ENCODE measurements at regions not wholly inside any gene's neighbourhood (a gene's known extent, or its start where the extent isn't known, plus 50 kb on each side); places are given as distances from the start of the nearest gene placed in this dataset.

DNA sequence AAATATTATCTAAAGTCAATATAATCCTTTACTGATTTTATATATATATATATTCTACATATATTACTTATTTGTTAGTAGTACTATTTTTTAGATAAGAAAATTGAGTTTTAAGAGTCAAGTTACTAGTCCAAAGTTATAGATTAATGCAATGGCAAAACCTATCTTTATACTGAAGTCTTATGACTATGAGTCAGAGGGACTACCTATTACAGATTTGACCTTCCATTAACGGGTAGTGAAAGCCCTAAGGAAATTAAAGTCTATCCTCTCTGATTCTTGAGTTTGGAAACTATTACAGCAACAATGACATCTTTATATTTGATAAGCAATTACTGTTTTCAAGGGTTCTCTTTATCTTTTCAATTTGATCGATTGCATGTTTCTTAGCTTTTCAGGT, 315.8 kb downstream of the CASP12 start:
- no peak for DNase-seq

DNA sequence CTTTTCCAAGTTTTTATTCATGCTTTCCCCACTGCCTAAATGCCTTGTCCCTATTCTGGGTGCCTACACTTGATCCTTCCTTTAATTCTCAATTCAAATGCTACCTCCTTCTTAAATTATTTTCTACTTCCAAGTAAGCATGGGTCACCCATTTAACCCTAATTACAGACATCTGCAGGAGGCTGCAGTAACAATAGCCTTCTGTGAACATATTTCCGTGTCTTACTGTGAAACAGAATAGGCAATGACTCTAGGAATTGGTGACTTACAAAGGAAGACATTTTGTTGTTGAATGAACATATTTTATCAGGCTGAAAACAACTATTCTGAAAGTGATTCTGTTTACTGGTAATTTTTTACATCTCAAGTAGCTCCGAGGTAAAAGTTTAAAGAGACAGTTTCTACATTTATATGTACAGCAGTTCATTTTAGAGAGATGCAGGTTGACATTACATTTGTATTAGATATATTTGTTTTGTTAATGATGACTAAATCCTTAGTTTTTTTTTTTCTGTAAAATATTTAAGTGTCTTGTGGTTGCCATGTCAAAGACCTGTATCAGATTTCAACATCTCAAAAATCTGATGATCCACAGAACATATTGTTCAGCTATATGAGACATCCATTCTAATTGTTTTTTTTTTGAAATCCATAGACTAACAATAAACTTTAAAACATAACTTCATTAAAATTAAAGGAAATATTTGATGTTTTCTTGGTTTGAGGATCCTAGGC, 316.8 kb downstream of the CASP12 start:
- no peak for DNase-seq

DNA sequence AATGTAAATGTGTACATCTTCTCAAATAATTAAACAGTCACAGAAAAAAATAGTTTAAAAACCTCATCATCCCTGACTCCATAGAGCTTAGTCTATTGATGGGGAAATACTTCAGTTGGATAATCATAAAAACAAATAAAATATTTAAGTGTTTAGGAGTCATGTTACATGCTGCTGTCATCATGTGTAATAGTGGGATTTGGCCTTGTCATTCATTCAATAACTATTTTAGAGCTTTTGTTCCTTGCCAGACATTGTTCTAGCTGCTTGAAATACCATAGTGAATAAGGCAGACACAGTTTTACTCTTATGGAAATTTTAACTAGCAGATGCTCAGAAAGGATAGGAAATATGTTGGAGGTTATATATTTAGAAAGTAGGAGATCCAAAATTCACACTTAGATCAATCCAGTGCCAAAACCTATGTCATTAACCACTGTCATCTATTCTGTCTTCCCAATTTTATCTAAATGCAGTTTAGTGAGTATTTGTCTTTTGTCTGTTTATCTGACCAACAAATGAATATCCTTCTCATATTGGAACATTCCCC, 324.7 kb downstream of the CASP12 start:
- no peak for DNase-seq

DNA sequence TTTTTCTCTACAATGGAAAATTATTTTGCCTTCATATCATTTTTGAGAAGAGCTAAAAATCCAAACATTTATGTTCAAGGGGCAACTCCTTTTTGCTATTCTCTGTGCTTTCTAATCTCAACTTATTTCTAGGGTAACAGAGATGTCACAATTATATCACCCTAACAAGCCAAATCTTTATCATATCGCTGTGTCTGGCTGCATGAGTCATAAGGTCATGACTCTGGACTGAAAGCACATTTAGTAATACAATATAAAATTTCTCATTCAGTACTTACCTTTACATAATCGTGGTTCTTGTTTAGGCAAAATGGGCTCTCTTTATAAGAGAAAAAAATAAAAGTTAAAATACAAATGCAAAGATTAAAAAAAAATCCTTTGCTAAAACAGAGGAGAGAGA, 326.0 kb downstream of the CASP12 start:
- no peak for DNase-seq

DNA sequence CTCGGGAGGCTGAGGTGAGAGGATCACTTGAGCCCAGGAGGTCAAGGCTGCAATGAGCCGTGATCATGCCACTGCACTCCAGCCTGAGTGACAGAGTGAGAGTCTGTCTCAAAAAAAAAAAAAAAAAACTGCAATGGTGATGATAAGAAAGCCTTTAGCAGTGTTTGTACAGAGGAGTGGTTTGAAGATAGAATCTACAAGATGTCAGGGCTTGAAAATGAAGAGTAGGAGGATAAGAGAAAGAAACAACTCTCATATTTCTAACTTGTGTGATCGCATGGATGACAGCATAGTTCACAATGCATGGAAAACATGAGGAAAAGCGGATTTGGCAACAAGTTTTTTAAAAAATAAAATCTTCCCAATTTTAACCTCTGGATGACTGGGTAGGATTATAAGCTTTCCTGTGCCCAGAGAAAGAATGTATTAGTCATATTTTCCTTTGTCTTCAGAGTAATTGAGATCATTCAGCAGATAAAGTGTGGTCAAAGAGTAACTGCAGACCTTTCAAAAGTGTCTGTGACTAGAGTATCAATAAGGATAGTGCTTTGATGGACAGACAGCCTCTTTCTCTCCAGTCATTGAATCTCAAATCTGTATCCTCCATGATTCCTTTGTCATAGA, 328.1 kb downstream of the CASP12 start:
- DNase-seq: peak; percentile 47

DNA sequence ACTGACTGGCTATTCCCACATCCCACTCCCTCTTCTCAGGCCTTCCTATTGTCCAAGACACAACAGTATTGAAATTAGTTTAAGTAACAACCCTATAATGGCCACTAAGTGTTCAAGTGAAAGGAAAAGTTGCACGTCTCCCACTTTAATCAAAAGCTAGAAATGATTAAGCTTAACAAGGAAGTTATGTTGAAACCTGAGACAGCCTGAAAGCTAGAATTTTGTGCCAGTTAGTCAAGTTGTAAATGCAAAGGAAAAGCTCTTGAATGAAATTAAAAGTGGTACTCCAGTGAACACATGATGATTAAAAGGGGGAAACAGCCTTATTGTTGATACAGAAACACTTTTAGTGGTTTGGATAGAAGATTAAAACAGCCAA, 332.7 kb downstream of the CASP12 start:
- no peak for DNase-seq

DNA sequence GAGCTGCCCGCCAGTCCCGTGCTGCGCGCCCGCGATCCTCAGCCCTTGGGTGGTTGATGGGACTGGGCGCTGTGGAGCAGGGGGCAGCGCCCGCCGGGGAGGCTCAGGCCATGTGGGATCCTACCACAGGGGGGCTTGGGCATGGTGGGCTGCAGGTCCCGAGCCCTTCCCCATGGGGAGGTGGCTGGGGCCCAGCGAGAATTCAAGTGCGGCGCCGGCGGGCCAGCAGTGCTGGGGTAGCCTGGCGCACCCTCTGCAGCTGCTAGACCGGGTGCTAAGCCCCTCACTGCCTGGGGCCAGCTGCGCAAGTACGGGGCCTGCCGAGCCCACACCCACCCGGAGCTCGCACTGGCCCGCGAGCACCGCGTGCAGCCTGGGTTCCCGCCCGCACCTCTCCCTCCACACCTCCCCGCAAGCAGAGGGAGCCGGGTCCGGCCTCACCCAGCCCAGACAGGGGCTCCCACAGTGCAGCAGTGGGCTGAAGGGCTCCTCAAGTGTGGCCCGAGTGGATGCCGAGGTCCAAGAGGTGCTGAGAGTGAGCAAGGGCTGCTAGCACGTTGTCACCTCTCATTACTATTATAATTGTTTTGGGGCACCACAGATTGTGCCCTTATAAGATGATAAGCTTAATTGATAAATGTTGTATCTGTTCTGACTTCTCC, 333.2 kb downstream of the CASP12 start:
- no peak for DNase-seq

DNA sequence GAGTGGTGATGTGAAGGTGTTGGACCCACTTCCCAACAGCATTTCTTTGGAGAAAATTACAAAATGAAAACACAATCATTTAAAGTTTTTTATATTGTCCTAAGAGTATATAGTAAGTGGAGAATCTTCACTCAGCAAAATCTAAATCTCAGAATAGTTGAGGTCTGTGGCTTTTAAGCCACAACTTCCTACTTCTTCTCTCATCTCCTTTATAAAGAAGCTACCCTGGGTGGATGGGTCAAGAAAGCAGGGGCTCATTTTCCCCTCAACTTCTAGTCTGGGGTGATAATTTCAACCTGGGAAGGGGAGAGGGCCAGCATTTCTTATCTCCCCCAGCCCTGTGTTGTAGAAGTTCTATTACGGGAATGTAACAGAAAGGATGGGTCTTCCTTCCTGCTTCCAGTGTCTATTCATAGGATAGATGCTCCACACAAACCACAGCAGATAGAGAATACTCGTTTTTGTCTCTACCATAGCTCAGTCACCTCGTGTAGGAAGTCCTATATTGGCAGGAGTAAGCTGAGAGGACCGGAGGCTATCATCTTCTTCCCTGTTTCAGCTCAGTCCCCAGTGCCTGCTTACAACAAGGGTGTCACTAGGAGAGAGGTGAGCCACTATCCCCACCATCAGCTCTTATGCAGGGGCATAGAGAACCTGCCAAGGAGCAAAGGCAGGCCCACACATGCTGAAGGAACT, 341.5 kb downstream of the CASP12 start:
- DNase-seq: no peak

DNA sequence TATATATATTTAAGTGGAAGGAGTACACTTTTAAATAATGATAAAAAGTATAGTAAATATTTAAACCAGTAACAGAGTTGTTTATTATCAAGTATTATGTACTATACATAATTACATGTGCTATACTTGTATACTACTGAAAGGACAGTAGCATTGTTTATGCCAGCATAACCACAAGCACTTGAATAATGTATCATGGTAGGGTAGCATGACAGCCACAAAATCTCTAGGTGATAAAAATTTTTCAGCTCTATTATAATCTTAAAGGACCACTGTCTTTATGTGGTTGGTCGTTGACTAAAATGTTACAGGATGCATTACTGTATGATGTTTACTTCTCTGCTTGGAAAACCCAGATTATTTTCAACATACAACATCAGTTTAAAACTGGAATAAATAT, 349.2 kb downstream of the CASP12 start:
- DNase-seq: no peak

DNA sequence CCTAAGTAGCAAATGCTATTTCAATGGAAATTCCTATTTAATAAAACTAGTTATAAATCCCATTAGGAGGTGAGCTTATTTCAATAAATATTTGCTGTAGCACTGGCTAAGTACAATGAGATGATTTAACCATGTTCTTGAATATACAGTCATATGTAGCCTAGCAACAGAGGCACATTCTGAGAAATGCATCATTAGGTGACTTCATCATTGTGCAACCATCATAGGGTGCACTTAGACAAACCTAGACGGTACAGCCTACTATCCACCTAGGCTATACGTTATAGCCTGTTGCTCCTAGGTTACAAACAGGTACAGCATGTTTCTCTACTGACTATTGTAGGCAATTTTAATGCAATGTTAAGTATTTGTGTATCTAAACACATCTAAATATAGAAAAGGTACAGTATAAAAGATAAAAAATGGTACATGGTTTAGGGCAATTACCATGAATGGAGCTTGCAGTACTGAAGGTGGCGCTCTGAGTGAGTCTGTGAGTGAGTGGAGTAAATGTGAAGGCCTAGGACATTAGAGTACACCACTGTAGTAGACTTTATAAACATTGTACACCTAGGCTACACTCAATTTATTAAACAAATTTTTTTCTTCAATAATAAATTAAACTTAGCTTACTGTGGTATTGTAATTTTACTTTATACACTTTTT, 350.1 kb downstream of the CASP12 start:
- DNase-seq: peak; percentile 45

DNA sequence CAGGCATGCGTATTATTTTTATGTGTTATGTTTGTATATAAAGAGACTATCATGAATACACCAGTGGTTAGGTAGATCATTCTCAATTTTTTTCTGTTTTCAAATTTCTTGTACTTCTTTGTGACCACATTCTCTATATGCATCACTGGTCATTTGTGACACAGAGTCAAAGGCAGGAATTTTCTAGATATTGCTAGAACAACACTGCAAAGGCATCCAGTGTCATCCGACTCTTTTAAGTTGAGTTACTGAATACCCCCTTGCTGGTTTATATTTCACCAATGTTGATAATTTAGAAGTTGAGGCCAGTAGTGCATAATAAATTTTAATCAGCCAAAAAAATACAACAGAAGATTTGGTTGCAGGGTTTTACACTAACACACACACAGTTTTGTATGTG, 351.8 kb downstream of the CASP12 start:
- DNase-seq: peak; percentile 88

DNA sequence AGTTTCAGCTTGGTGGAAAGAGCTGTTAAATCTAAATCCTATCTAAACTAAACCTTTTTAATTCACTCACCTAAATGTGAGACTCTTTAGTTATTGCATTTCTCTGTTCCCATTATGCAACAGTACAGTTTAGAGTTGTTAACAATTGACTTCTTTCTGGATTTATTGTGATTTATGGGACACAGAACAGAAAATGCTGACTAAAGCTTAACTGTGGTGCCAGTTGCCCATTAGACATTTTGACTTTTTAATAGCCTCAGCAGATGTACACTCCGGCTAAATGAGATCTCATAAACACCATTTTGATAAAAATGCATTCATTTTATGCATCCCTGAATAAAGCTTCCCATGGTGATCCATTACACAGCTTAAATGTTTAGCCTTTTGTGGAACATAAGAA, 356.6 kb downstream of the CASP12 start:
- DNase-seq: no peak

DNA sequence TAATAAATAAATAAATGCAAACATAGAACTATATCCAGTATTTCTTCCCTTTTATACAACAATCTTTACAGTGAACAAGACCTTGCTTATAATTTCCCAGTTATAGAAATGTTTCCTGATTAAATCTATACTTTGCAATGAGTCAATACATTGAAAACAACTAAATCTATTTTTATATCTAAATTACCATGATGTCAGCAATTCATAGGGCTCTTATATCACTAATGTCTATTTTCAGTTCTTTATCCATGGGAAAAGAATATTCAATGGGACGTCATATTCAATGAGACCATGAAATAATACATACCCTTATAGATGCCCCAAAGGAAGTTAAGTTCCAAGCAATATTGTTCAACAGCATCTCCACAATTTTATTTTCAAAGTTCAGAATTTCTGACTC, 359.9 kb downstream of the CASP12 start:
- no peak for DNase-seq

DNA sequence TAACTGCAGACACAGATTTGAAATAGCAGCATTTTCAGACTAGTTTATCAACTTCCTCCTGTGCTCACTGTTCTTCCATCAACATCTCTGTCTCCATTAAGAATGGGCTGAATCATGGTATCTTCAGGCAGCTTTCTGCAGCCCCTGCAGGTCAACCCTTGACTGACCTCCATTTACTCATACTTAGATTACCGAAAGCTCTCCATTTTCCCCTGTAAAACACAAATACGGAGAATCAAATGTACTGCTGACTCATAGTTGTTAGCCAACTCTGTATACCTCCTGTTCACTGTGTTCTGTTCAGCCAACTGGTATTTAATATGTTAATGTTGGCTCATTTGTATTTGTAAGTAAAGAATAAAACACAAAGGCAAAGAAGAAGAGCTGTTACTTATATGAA, 364.0 kb downstream of the CASP12 start:
- peak; percentile 22 for DNase-seq

DNA sequence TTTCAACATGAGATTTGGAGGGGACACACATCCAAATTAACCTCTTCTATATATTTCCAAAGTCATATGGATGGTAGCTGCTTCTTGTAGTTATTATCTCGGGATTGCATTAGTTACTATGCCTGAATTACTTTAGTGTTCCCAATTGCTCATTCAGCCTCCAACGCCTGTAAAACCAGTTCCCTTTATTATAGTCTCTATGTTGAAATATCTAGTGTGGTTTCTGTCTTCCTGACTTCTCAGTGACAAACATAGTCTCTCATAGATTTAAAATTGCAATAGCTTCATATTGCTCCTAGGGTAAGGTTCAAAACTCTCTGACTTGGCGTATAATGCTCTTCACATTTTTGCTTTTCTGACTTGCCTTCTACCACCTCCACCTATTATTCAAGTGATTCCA, 366.4 kb downstream of the CASP12 start:
- no peak for DNase-seq

DNA sequence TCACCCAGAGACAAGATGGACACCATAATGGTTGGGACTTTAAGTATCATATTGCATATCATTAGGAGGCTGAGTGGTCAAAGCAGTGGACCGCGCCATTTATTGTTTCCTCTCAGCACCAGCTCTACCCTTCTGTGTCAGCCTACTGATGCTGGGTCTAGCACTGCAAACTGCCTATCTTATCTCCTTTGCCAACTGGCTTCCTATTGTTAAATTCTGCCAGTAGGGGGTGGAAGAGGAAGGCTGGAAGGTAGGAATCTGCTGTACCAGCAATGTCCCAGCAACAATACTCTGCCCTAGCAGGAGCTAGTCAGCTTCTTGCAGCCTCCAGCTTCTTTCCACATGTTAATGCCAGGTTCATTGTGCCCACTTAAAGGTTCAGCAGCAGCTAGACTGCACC, 367.1 kb upstream of the PDGFD start:
- no peak for DNase-seq

DNA sequence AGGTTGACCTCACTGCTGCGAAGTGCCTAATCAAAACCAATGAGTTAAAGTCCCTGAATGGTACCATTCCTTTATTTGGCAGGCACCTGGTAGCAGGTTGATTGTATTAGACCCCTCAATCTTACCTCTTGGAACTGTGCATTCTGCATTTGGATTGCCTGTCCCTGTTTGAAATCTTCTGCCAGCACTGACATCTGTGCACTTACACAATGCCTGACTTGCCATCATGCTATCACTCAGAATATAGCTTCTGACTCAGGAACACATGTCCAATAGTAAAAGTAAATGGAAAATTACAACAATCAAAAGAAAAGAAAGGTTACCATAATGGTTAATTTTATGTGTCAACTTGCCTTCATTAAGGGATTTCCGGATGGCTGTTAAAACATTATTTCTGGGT, 366.0 kb upstream of the PDGFD start:
- no peak for DNase-seq

DNA sequence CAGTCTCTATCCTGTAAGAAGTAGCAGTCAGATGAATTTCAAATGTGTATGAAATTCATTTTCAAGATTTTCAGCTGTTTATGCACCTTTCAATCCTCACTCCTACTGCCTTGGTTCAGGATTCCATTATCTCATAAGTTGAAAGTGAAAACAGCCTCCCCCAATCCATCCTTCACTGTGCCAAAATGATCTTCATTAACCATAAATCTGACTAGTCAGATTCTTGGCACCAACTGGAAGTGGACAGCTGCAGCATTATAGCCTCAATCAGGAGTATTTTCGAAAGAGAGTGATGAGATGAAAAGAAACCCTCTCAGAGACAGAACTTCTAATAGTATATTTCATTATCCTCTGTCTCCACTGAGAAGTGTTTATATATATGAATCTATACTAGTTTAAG, 365.3 kb upstream of the PDGFD start:
- peak; percentile 24 for DNase-seq

DNA sequence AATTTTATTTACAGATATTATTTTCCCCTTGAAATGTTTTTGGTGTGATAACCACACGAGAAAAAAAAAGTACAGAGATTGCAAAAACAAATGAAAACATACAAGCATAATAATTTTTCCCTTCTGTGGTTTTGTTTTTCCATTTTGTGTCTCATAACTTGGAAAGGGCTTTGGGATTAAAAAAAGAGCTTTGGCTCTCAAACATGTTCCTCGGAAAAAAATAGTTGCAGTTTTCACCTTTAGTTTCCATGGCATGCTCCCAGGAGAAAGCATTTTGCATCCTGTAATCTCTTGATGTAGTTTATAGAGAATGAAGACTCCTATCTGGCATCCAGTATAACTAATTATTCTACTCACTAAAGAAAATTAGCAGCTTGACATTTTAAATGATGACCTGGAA, 362.1 kb upstream of the PDGFD start:
- DNase-seq: no peak

DNA sequence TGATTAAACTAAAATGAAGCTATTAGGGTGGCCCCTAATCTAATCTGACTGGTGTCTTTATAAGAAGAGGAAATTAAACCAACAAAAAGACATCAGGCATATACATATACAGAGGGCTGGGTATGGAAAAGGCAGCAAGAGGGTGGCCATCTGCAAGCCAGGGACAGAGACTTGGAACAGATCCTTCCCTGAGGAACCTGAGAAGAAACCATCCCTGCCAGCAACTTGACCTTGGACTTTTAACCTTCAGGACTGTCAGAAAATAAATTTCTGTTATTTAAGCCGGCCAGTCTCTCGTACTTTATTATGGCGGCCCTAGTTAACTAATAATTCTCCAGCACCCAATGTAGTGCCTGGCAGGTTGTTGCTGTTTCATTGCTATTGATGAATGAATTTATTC, 361.5 kb upstream of the PDGFD start:
- DNase-seq: no peak

DNA sequence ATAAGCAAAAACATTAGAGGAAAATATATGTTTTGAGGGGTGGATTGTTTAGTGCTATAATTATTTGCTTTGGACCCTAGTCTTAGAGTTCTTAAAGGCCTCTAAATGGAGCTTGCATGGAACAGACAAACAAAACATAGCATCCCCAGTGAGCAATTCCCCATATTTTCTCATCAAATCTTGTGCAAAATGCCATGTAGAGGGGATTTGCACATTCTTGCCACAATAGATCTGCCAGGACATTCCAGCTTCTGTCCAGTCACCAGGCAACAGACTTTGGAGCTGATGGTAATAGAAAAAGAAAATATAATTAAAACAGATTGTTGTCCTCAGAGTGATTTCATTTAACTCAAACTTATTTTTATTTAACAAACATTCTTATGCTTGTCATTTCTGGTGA, 360.3 kb upstream of the PDGFD start:
- DNase-seq: no peak

DNA sequence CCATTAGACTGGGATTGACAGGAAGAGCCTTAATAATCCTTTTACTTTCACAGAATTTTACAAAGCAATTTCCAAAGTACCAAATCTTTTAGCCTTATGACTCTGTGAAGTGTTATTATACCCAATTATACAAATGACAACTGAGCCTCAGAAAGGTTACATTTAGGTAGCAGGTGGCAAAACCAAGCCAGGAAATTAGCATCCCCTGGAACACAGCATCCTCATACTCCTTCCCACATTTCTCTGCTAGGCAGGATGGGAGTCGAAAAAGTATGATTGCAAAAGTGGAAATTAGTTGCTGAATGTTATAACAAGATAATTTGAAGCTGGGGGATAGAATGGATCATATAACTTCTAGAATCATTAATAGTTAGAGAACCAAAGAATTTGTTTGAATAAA, 359.7 kb upstream of the PDGFD start:
- DNase-seq: no peak

DNA sequence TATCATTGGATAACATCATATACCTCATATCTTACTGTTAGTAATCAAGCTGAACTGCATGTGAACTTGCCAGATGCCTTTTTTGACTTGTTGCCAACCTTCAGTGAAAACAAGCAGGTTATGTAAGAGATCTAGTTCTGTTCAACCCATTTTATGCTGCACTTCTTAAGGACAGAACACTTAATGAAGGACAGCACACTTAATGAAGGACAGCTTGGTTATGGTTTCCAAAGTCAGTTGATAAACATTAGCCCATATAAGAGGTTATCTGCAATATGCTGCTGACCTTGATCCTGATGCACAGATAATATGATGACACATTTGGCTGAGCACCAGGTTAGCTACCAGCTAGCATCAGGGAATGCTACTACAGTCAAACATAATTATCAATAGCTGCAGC, 358.7 kb upstream of the PDGFD start:
- DNase-seq: no peak

Measured in kidney glomerular epithelial cell (primary cell).